IMR-90 (cell line): ENCODE measurements at regions not wholly inside any gene's neighbourhood (a gene's known extent, or its start where the extent isn't known, plus 50 kb on each side); places are given as distances from the start of the nearest gene placed in this dataset.
A peak's percentile ranks its signal among the peaks of the same experiment; 100 is the strongest.

Source experiments
- ATAC-seq: fragments of 200-7000 bp; cut with Tn5 transposase; 2 replicates; pipeline ENCODE4 v1.9.1; 2020; ENCODE audit warnings: low read depth, mild to moderate bottlenecking, moderate library complexity
- BruUV-seq: library from RNA; stranded (reverse); fragments of 400-500 nt; replicated peaks from 2 replicates; lab custom pipeline; 2021; lab: Mats Ljungman, UMichigan
- CTCF ChIA-PET: fragments of 300-600 bp; formaldehyde crosslinking; extraction: SDS; loops from one replicate; lab custom pipeline; 2021; ENCODE audit warnings: antibody characterized with exemption; lab: Yijun Ruan, JAX
- POLR2A ChIA-PET: fragments of 300-600 bp; sonication (Branson Sonifier 250); formaldehyde crosslinking; loops from one replicate; lab custom pipeline; 2022; ENCODE audit warnings: antibody characterized with exemption; ENCODE audit not compliant: unreplicated experiment; lab: Charles Lee
- DNase-seq: peaks from one replicate; pipeline ENCODE4 v3.0.0; 2013
- H2AFZ ChIP-seq: replicated peaks from 2 replicates; pipeline ENCODE3; 2013; ENCODE audit warnings: low read length, mild to moderate bottlenecking; ENCODE audit not compliant: poor library complexity
- H2AK5ac ChIP-seq: 2 replicates; pipeline ENCODE4 v1.6.1; 2013; ENCODE audit warnings: low read depth, low read length, inconsistent platforms
- H2AK9ac ChIP-seq: replicated peaks from 2 replicates; pipeline ENCODE3; 2013; ENCODE audit warnings: mild to moderate bottlenecking, low read depth, low read length, moderate library complexity; ENCODE audit not compliant: poor library complexity
- H2BK120ac ChIP-seq: 2 replicates; pipeline ENCODE4 v1.6.1; 2013; ENCODE audit warnings: low read depth, low read length, inconsistent platforms
- H2BK15ac ChIP-seq: 3 replicates; pipeline ENCODE4 v1.6.1; 2013; ENCODE audit warnings: low read depth, low read length, inconsistent platforms
- H2BK20ac ChIP-seq: 2 replicates; pipeline ENCODE4 v1.6.1; 2013; ENCODE audit warnings: low read depth, mild to moderate bottlenecking, inconsistent platforms, low read length, moderate library complexity
- H2BK5ac ChIP-seq: 2 replicates; pipeline ENCODE4 v1.6.1; 2013; ENCODE audit warnings: mild to moderate bottlenecking, low read depth, low read length, inconsistent platforms; ENCODE audit not compliant: poor library complexity, severe bottlenecking
- H3K14ac ChIP-seq: replicated peaks from 2 replicates; pipeline ENCODE4 v1.6.1; 2013; ENCODE audit warnings: low read depth, low read length, inconsistent platforms
- H3K18ac ChIP-seq: 2 replicates; pipeline ENCODE4 v1.6.1; 2013; ENCODE audit warnings: low read depth, low read length, control low read depth
- H3K23ac ChIP-seq: 2 replicates; pipeline ENCODE4 v1.6.1; 2013; ENCODE audit warnings: low read depth, low read length, inconsistent platforms
- H3K27ac ChIP-seq: 2 replicates; pipeline ENCODE4 v1.5.1; 2013; ENCODE audit warnings: mild to moderate bottlenecking, control low read depth, low read length; ENCODE audit not compliant: insufficient read depth
- H3K27me3 ChIP-seq: 2 replicates; pipeline ENCODE4 v1.6.1; 2013; ENCODE audit warnings: low read length; ENCODE audit not compliant: control insufficient read depth, insufficient read depth
- H3K36me3 ChIP-seq: 2 replicates; pipeline ENCODE4 v1.6.1; 2013; ENCODE audit warnings: low read length, mixed read lengths; ENCODE audit not compliant: control insufficient read depth, insufficient read depth
- H3K4ac ChIP-seq: 2 replicates; pipeline ENCODE4 v1.6.1; 2013; ENCODE audit warnings: low read depth, low read length, inconsistent platforms
- H3K4me1 ChIP-seq: 2 replicates; pipeline ENCODE4 v1.6.1; 2013; ENCODE audit warnings: low read length, mixed read lengths; ENCODE audit not compliant: control insufficient read depth, insufficient read depth
- H3K4me2 ChIP-seq: 2 replicates; pipeline ENCODE4 v1.6.1; 2013; ENCODE audit warnings: low read depth, mild to moderate bottlenecking, control low read depth, low read length, moderate library complexity
- H3K4me3 ChIP-seq: 2 replicates; pipeline ENCODE4 v1.5.1; 2013; ENCODE audit warnings: low read depth, mild to moderate bottlenecking, control low read depth, low read length, moderate library complexity; ENCODE audit not compliant: insufficient read depth
- H3K56ac ChIP-seq: 2 replicates; pipeline ENCODE4 v1.6.1; 2013; ENCODE audit warnings: low read length, inconsistent platforms; ENCODE audit not compliant: insufficient read depth; ENCODE audit errors: extremely low read depth
- H3K79me1 ChIP-seq, 2 experiments: 2 replicates each; pipeline ENCODE4 v1.6.1; 2013; ENCODE audit warnings: low read length in 2 of 2, inconsistent platforms in 1 of 2, low read depth in 1 of 2
- H3K9ac ChIP-seq: 2 replicates; pipeline ENCODE4 v1.6.1; 2013; ENCODE audit warnings: low read depth, low read length, control low read depth
- H3K9me1 ChIP-seq: 2 replicates; pipeline ENCODE4 v1.6.1; 2013; ENCODE audit warnings: low read length, inconsistent platforms; ENCODE audit not compliant: insufficient read depth
- H3K9me3 ChIP-seq: 2 replicates; pipeline ENCODE4 v1.6.1; 2013; ENCODE audit warnings: low read length; ENCODE audit not compliant: control insufficient read depth, insufficient read depth
- H4K20me1 ChIP-seq: 2 replicates; pipeline ENCODE4 v1.6.1; 2013; ENCODE audit warnings: low read length, inconsistent platforms; ENCODE audit not compliant: insufficient read depth
- H4K5ac ChIP-seq: 2 replicates; pipeline ENCODE4 v1.6.1; 2013; ENCODE audit warnings: mild to moderate bottlenecking, low read depth, low read length, control low read depth
- H4K8ac ChIP-seq, 2 experiments: 2 replicates each; pipeline ENCODE4 v1.6.1; 2013; ENCODE audit warnings: low read depth in 2 of 2, low read length in 2 of 2, control low read depth in 1 of 2, inconsistent platforms in 1 of 2
- H4K91ac ChIP-seq: 2 replicates; pipeline ENCODE4 v1.6.1; 2013; ENCODE audit warnings: low read depth, low read length, inconsistent platforms; ENCODE audit not compliant: insufficient read depth
- NFE2L2 ChIP-seq: fragments of 150-350 bp; IDR thresholded peaks from 2 replicates; pipeline ENCODE4 v1.6.1; 2016; ENCODE audit warnings: low read depth, mild to moderate bottlenecking, low read length
- RFX5 ChIP-seq: IDR thresholded peaks from 2 replicates; pipeline ENCODE4 v1.8.0; 2012; ENCODE audit warnings: low read depth, mild to moderate bottlenecking, low read length, moderate library complexity
- WGBS, 2 experiments: methylation state at CpG; one replicate each; pipeline versions ENCODE4 v1.1.5 to v1.1.7; 2013; ENCODE audit warnings: missing lambda C conversion rate in 2 of 2; ENCODE audit not compliant: insufficient read length in 1 of 2; ENCODE audit errors: extremely low coverage in 2 of 2; 5-methylcytosine and 5-hydroxymethylcytosine counted together
- dilution Hi-C: fragments of 300-500 bp; cut with HindIII; formaldehyde crosslinking; loops from one replicate; pipeline ENCODE4 v1.14.3; 2018; ENCODE audit warnings: low sequenced_read_pairs; ENCODE audit not compliant: unreplicated experiment
- in situ Hi-C: fragments of 300-500 bp; cut with MboI; formaldehyde crosslinking; loops from 3 replicates; pipeline ENCODE4 v1.14.3; 2019; ENCODE audit warnings: low sequenced_read_pairs, inconsistent platforms, mixed read lengths
- intact Hi-C: fragments of 100-400 bp; cut with micrococcal nuclease; formaldehyde crosslinking; loops from 2 replicates; pipeline ENCODE4 v1.10.0; 2022
- TF ChIP-seq, protein P1 (sequence below): conservative IDR thresholded peaks from 2 replicates; pipeline ENCODE4 v1.5.1; 2012; ENCODE audit warnings: mild to moderate bottlenecking, low read depth, low read length, improper control_type of control experiment

DNA sequence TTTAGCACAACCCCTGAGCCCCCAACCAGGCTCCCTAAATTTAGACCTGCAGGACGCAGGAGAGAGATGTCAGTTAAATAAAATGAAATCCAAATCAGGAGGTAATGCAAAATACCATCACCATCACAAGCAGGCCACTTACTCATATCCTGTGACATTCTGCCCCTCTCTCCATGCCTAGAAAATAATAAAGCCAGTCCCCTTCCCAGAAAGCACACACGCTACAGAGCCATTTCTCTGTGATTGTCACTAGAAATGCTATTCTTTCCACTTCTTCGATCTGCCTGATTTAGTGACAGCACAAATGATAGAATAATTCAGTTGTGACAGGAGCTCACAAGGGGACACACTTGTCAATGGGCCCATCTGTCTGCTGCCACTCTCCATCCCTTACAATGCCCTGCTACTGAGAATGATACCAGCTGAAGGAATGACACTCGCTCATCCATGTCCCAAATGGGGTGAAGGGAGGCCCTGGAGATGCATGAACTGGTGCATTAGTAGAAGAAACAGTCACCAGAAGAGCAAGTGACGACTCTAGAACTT lies 272.1 kb downstream of the SP3 start:
- Histone ChIP-seq H4K8ac (no peak overlapping the region), H4K5ac (no peak overlapping the region), H3K23ac (no peak overlapping the region), H3K36me3 (no peaks in the 10 kb centered on the region), H2AK5ac (no peak overlapping the region), H3K4me3 (no peak overlapping the region), H2BK120ac (no peak overlapping the region), H3K18ac (no peak overlapping the region), H3K27ac (no peak overlapping the region), H3K4ac (no peak overlapping the region), H2BK15ac (no peak overlapping the region), H3K4me2 (no peak overlapping the region), H3K56ac (no peak overlapping the region), H2BK5ac (no peak overlapping the region), H3K9me3 (no peaks in the 10 kb centered on the region), H3K9me1 (no peaks in the 10 kb centered on the region), H3K79me1 (no peaks in the 10 kb centered on the region), H3K4me1 (no peaks in the 10 kb centered on the region), H4K20me1 (no peaks in the 10 kb centered on the region), H2BK20ac (no peak overlapping the region), H3K14ac (no peak overlapping the region), H3K27me3 (no peaks in the 10 kb centered on the region; the same call in 1 of the 2 replicates), H3K9ac (no peak overlapping the region), H2AFZ (peak overlapping the region; percentile 51), H2AK9ac (no peak overlapping the region), H4K91ac (no peak overlapping the region)
- BruUV-seq: no TSS peak
- DNase-seq: no peak
- dilution Hi-C loops (no loop called here), intact Hi-C loops (no loop called here), in situ Hi-C loops (no loop called here)
- ChIA-PET POLR2A (no interaction called here), CTCF (no interaction called here)
- TF ChIP-seq RFX5 (no peak), NFE2L2 (no peak)
- TF ChIP-seq, protein P1, sequence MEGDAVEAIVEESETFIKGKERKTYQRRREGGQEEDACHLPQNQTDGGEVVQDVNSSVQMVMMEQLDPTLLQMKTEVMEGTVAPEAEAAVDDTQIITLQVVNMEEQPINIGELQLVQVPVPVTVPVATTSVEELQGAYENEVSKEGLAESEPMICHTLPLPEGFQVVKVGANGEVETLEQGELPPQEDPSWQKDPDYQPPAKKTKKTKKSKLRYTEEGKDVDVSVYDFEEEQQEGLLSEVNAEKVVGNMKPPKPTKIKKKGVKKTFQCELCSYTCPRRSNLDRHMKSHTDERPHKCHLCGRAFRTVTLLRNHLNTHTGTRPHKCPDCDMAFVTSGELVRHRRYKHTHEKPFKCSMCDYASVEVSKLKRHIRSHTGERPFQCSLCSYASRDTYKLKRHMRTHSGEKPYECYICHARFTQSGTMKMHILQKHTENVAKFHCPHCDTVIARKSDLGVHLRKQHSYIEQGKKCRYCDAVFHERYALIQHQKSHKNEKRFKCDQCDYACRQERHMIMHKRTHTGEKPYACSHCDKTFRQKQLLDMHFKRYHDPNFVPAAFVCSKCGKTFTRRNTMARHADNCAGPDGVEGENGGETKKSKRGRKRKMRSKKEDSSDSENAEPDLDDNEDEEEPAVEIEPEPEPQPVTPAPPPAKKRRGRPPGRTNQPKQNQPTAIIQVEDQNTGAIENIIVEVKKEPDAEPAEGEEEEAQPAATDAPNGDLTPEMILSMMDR: no peak
- ATAC-seq: no peak
- no CpG with 5 or more reads among the region's 5 CpGs for WGBS, 2 experiments
